ENCODE measurements at regions not wholly inside any gene's neighbourhood (a gene's known extent, or its start where the extent isn't known, plus 50 kb on each side); places are given as distances from the start of the nearest gene placed in this dataset.

GRCh38 chr10:130638991-130639390 is 502.8 kb downstream of the GLRX3 start:
- Histone ChIP-seq H3K27ac (no peak overlapping the region), H3K4me3 (no peak overlapping the region), H3K36me3 (no peaks in the 10 kb centered on the region), H3K27me3 (no peaks in the 10 kb centered on the region), H3K9me3 (no peaks in the 10 kb centered on the region), H3K4me1 (no peaks in the 10 kb centered on the region)
- no peak for ATAC-seq
- WGBS (ENCODE audit: insufficient coverage, low coverage, low lambda C conversion rate, missing lambda C conversion rate) = 50% methylated on average over 4 of the region's 4 CpGs
- no peak for TF ChIP-seq POLR2A (IDR thresholded peaks at IDR 0.05)
- TF ChIP-seq, protein P1, sequence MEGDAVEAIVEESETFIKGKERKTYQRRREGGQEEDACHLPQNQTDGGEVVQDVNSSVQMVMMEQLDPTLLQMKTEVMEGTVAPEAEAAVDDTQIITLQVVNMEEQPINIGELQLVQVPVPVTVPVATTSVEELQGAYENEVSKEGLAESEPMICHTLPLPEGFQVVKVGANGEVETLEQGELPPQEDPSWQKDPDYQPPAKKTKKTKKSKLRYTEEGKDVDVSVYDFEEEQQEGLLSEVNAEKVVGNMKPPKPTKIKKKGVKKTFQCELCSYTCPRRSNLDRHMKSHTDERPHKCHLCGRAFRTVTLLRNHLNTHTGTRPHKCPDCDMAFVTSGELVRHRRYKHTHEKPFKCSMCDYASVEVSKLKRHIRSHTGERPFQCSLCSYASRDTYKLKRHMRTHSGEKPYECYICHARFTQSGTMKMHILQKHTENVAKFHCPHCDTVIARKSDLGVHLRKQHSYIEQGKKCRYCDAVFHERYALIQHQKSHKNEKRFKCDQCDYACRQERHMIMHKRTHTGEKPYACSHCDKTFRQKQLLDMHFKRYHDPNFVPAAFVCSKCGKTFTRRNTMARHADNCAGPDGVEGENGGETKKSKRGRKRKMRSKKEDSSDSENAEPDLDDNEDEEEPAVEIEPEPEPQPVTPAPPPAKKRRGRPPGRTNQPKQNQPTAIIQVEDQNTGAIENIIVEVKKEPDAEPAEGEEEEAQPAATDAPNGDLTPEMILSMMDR (IDR thresholded peaks at IDR 0.05) = no peak
- intact Hi-C loops (cut with DNase I) = no loop called here
- DNase-seq = no peak

- H3K9me3 ChIP-seq = no peaks in the 10 kb centered on the region
- no peaks in the 10 kb centered on the region for H3K36me3 ChIP-seq
- H3K27me3 ChIP-seq = no peaks in the 10 kb centered on the region
- TF ChIP-seq, protein P1 (IDR thresholded peaks at IDR 0.05) = no peak
- TF ChIP-seq POLR2A (IDR thresholded peaks at IDR 0.05) = no peak
- intact Hi-C loops (cut with DNase I) = no loop called here
- H3K4me1 ChIP-seq = no peaks in the 10 kb centered on the region
- WGBS (ENCODE audit: insufficient coverage, low coverage, low lambda C conversion rate, missing lambda C conversion rate) = 47% methylated on average over 4 of the region's 4 CpGs
- no peak overlapping the region for H3K27ac ChIP-seq
- ATAC-seq (no peak), DNase-seq (no peak)
- no peak overlapping the region for H3K4me3 ChIP-seq
Measured at GRCh38 chr10:130642926-130643325, 506.7 kb downstream of the GLRX3 start.

GRCh38 chr10:130647341-130647740 is 511.1 kb downstream of the GLRX3 start:
- no peak for DNase-seq
- no peak for TF ChIP-seq POLR2A (IDR thresholded peaks at IDR 0.05)
- Histone ChIP-seq H3K36me3 (no peaks in the 10 kb centered on the region), H3K4me1 (no peaks in the 10 kb centered on the region), H3K27ac (no peak overlapping the region), H3K27me3 (no peaks in the 10 kb centered on the region), H3K9me3 (no peaks in the 10 kb centered on the region), H3K4me3 (no peak overlapping the region)
- intact Hi-C loops (cut with DNase I) = no loop called here
- 25% methylated on average over 2 of the region's 6 CpGs for WGBS (ENCODE audit: insufficient coverage, low coverage, low lambda C conversion rate, missing lambda C conversion rate)
- no peak for ATAC-seq

DNA sequence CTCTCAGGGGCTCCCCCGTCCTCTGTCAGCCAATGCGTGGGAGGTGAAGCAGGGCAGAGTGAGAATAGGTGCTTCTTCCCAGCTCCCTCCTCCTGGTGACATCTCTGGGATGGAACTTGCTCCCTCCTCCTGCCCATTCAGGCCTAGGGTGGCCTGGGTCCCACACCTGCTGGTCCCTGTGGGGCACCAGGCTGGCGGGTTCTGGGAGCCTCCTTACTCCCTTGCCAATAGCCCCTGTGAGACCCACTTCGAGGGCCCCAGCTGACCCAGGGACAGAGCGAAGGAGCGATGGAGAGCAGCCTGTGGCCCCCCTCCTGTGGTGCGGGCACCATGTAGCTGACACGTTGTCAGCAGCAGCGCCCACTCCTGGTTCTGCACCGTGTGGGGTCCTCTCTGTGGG is 512.6 kb downstream of the GLRX3 start:
- Histone ChIP-seq H3K4me3 (no peak overlapping the region), H3K4me1 (no peaks in the 10 kb centered on the region), H3K36me3 (no peaks in the 10 kb centered on the region), H3K27ac (no peak overlapping the region), H3K9me3 (no peaks in the 10 kb centered on the region), H3K27me3 (no peaks in the 10 kb centered on the region)
- 47% methylated on average over 5 of the region's 10 CpGs for WGBS (ENCODE audit: insufficient coverage, low coverage, low lambda C conversion rate, missing lambda C conversion rate)
- TF ChIP-seq, protein P1 (IDR thresholded peaks at IDR 0.05) = no peak
- no peak for TF ChIP-seq POLR2A (IDR thresholded peaks at IDR 0.05)
- intact Hi-C loops (cut with DNase I) = no loop called here
- no peak for DNase-seq
- ATAC-seq = no peak

DNA sequence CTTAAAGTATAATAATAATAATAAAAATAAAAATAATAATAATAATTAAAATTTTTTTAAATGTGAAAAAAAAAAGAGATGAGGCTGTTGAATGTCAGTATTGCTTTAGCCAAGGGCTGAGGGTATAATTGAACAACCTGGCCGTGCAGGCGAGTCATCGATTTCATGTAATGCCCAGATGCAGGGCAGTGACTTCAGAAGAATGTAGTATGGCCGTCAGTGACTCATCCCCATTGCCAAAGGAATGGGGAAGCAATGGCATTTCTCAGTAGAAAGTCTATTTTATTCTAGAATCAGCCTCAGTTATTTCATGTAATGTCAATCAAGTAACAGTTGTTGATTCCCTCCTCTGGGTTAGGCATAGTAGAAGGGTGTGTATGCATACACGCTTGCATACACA is 516.4 kb downstream of the GLRX3 start:
- Histone ChIP-seq H3K27ac (no peak overlapping the region), H3K9me3 (no peaks in the 10 kb centered on the region), H3K27me3 (no peaks in the 10 kb centered on the region), H3K4me3 (no peak overlapping the region), H3K4me1 (no peaks in the 10 kb centered on the region), H3K36me3 (no peaks in the 10 kb centered on the region)
- ATAC-seq (no peak), DNase-seq (no peak)
- intact Hi-C loops (cut with DNase I) = no loop called here
- no peak for TF ChIP-seq POLR2A (IDR thresholded peaks at IDR 0.05)
- TF ChIP-seq, protein P1 (IDR thresholded peaks at IDR 0.05) = no peak
- 87% methylated on average over 5 of the region's 5 CpGs for WGBS (ENCODE audit: insufficient coverage, low coverage, low lambda C conversion rate, missing lambda C conversion rate)

All from right lobe of liver (tissue), 6 donors.